GM19025 (cell line): ENCODE measurements at regions not wholly inside any gene's neighbourhood (a gene's known extent, or its start where the extent isn't known, plus 50 kb on each side); places are given as distances from the start of the nearest gene placed in this dataset.

Source experiments
- ATAC-seq: cut with Tn5 transposase; IDR thresholded peaks from one replicate; pipeline ENCODE4 v1.9.1; 2021; ENCODE audit warnings: mild to moderate bottlenecking, low read depth, moderate library complexity; ENCODE audit not compliant: unreplicated experiment

DNA sequence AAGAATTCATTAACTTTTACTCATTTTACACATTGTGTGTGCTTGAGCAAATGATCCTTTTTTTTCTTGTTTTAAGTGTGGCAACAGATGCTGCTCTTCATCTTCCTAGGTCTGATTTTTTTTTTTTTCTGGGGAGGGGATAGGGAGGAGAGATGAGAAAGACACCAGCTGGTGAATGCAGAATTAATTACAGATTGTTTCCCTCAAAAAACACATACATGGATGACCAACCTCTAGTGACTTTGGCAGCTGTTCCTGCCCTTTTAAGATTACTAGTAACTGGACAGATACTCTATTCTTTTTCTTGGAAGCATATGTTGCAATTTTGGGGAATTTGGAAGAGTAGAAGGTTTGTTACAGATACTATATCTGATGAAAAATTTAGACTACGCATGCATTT, 103.6 kb upstream of the MYO16 start:
- ATAC-seq, result no peak

DNA sequence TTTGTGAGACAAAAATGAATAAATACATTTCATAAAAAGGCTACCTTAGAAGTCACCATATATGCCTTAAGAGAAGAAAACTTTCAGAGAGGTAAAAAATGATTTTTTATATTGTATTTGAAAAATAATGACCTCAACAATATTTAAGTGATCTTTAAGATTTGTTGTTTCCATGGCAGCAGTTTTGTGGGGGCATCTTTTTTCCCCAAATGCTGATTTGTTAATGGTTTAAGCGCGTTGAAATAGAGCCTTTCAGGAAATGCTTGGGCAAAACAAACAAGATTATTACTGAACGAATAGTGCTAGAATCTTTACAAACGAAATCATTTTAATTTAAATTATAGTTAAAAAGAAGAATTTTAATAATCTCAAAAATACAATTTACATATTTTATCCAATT, 103.1 kb upstream of the MYO16 start:
- ATAC-seq, result no peak

DNA sequence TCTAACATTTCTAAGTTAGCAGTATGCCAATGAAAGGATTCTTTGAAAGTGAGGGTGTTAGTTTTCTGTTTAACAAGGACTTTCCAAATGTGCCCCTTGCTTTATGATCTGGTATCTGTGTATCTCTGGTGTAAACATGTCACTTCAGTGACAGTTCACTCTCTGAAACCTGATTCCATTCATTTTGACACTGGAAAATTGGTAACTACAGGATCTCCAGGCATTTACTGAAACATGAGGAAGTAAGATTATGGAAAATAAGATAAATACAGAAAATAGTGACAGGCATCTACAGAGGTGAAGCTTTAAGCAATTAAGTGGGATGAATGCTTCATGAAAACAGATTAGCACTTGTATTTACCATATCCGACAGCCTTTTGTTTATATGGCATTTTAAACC, 101.6 kb upstream of the MYO16 start:
- ATAC-seq, result no peak

DNA sequence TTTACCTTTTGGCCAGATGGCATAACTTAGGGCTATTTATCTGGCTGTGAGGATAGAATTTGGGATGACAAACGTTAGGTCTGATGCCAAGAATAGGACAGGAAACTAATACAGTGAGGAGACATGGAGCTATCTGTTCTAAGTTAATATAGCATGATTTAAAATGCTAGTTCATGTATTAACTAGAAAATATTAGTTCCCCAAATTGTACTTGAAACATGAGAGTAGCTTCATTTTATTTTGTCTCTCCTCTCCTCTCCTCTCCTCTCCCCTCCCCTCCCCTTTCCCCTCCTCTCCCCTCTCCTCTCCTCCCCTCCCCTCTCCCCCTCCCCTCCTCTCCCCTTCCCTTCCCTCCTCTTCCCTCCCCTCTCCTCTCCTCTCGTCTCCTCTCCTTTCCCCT, 101.1 kb upstream of the MYO16 start:
- ATAC-seq, result no peak

DNA sequence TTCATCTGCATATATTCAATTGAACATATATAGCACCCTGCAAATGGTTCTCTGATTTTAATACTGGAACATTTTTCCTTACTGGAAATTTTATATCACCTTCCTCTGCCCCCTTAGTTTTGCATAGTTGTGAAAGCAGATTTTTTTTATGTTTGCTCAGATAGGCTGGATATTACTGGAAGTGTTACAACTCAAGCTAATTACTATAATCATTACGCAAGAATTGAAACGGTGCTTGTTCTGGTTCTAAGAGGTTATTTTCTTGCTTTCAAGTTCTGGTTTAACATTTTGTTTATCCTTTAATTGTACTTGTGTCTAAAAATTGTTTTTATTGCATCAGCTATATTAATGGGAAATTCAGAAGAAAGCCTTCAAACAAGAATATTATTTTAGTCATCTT, 95.6 kb upstream of the MYO16 start:
- no peak for ATAC-seq

DNA sequence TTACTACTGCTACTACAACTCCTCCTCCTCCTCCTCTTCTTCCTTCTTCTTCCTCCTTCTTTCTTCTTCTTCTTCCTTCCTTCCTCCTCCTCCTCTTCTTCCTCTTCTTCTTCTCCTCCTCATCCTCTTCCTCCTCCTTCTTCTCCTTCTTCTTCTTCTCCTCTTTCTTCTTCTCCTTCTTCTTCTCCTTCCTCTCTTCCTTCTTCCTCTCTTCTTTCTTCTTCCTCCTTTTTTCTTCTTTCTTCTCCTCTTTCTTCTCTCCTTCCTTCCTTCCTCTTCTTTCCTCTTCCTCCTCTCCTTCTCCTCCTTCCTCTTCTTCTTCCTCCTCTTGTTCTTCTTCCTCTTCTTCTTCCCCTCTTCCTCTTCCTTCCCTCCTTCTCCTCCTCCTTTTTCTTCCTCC, 94.7 kb upstream of the MYO16 start:
- ATAC-seq, result no peak

DNA sequence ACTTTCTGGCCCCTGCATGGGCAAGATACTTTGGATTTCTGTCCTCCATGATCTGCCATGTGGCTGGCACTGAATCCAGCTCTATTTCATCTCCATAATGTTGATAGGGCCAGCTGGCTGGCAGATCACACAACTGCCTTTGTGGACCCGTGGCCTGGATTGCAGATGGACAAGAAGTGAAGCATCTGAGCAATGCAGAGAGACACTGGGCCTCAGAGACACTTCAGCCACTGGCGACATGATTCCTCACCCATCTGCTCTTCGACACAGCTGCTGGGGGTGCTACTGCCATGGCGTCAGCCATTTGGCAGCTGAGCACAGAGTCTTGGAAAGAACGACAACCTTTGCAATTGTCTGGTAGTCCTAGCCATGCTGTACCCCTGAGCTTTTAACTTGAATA, 79.5 kb upstream of the MYO16 start:
- ATAC-seq, result no peak

DNA sequence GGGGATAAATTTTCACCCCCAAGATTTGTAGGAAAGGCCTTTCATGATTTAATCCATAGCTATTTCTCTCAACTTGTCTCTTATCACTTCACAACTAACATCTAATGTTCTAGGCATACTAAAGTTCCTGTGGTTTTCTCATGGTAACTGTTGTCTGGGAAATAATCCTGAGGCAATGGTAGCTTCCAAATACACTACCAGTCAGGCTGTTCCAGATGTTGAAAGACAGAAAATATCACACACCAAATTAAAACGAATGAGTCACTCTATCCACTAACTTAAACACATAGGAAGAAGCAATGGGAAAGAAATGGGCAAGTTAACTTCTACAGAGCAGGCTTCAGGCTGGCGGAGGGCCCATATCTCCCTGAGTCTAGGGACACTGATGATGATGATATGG, 77.7 kb upstream of the MYO16 start:
- ATAC-seq, result no peak

DNA sequence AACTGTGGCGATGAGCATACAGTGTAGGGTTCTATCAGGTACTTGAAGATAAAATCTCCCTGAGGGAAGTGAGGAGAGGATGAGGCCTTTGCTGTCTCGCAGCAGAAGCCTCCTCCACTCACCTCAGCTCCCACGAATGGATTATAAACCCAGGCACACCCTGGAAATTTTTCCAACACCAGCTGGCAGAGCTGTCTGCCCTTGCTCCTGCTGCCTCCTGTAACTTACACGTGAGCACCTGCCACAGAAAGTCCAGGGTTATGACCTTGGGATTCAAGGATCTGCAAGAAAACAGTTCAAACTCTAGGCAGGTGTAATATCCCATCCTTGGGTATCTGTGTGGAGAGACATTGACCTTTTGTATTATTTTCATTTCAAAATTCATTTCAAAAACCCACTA, 70.9 kb upstream of the MYO16 start:
- ATAC-seq, result no peak

DNA sequence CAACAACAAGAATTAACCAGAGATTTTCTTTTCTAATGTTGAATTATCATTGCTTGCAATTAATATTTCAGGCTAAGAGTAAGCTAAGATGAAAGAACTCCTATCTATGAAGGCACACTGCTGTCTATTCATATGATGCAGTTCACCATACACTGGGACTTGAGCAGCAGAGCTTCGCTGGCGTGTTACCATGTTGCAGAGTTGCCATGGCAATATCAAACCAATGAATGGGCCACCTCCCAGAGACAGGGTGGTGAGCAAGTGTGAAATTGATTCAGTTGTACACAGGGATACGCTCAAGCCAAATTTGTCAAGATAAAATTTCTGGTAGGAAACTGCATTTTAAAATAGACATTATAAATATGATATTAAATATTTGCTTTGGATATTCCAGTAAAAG, 69.3 kb upstream of the MYO16 start:
- ATAC-seq, result no peak

DNA sequence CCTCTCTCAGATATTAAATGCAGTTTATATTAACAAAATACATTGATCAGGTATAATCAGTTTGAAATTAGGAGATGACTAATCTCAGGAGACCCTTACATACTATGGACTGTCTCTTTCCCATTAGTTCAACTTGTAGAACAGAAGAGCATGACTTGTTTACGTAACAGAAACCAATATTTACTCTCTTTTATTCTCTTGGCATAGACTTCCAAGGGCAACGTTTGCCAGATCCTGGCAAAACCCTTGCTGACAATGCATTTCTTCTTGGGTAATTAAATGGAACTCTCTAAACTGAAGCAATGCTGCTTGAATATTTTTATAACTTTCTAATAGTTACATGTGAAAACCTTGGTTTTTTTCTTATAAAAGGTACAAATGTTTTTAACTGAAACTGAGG, 68.3 kb upstream of the MYO16 start:
- no peak for ATAC-seq

DNA sequence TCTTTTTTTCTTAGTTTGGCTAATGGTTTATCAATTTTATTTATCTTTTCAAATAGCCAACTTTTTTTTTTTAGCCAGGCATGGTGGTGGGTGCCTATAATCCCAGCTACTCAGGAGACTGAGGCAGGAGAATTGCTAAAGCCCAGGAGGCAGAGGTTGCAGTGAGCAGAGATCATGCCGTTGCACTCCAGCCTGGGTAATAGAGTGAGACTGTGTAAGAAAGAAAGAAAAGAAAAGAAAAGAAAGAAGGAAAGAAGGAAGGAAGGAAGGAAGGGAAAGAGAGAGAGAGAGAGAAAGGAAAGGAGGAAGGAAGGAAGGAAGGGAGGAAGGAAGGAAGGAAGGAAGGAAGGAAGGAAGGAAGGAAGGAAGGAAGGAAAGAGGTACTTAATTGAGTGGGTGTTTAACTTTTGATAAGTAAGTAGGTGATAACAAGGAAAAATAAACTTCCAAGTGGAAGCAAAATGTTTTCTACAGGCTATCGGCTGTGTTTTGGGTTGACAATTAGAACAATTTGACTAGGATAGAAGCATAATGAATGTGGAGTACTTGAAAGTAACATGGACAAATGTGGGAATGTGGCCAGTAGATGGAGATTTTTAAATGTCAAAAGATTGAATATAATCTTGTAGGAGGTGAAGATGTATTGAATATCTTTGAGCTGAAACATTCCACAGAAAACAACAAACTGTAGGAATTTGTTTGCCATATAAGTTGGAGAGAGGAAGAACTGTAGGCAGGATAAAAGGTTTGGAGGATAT, 62.8 kb upstream of the MYO16 start:
- ATAC-seq, result no peak

DNA sequence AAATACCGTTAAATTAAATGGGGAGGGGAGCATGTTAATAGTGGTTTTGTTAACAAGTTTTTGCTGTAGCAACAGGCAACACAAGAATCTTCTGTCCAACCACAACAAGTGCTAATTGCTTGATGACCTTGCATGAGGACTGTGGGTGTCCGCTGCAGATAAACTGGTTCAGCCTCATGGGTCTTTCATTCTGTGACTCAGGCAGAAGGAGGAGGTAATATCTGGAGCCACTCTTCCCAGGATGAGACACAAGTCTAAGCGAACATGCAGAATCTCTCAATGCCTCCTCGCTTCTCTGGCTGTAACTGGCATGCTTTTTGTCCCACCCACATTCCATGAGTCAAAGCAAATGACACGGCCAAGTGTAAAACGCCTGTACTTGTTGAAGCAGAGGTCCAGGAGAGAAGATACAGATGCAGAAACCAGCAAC, 56.6 kb upstream of the MYO16 start:
- ATAC-seq, result no peak

DNA sequence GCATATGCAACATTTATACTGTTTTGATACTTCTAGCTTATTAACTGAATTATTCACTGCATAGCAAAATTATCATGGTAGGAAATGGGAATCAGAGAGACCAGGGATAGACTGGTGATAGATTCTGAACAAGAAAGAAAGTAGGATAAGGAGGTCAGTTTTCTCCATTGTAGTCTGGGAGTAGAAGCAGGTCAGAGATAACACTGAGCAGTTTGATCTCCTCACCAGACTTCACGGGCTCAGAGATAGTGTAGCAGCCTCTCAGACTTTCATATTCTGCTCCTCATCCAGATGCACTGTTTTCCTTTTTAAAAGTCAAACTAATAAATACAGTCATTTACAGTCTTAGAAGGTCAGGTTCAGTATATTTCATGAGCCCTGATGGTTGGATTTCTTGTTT, 56.0 kb upstream of the MYO16 start:
- no peak for ATAC-seq

DNA sequence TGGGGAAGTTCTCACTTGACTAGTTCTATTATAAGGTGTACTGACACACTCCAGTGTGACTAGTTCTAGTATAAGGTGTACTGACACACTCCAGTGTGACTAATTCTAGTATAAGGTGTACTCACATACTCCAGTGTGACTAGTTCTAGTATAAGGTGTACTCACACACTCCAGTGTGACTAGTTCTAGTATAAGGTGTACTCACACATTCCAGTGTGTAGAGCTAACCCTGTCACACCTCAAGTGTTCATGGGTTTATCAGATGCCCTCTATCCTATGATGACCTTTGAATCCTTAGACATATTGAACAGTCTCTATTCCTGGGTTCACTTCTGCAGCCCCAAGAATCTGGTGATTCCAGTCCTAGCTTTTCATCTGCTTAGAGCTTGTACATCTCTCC, 54.6 kb upstream of the MYO16 start:
- ATAC-seq, result no peak

DNA sequence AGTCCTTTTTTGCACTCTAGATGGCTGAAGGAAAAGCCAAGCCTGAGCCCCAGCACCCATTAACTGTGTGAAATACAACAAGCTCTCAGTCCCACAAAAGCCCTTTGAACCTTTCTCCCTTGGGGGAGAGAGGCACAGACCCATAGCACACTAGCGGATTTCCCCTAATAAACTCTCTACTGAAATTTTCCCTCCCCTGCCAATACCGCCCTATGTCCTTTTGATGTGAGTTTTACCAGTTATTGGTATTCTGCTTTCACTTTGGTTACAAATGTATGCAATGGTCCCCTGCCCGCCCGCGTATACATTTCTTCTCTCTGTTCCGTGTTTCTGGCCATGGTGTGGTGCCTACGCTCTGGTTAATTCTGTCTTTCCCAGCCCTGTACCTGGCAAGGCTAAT, 54.0 kb upstream of the MYO16 start:
- peak; percentile 83 for ATAC-seq
